Thyroid gland (tissue), 4 donors: ENCODE measurements at regions not wholly inside any gene's neighbourhood (a gene's known extent, or its start where the extent isn't known, plus 50 kb on each side); places are given as distances from the start of the nearest gene placed in this dataset.

ENCODE experiments used
- POLR2A ChIP-seq, 2 donors: fragments of 450-650 bp; IDR thresholded peaks; one replicate each; pipeline ENCODE4 v1.6.1; 2017; ENCODE audit warnings: antibody characterized with exemption in 2 of 2, mild to moderate bottlenecking in 2 of 2, moderate library complexity in 1 of 2
- TF ChIP-seq, protein P1 (sequence below), 6 experiments: fragments of 200-600 bp in 3 of 6; fragments of 450-650 bp in 3 of 6; sonication (generic) in 3 of 6; IDR thresholded peaks; one replicate each; pipeline ENCODE4 v1.5.1; 2016 to 2019; ENCODE audit warnings: antibody characterized with exemption in 6 of 6, mild to moderate bottlenecking in 2 of 6, inconsistent platforms in 1 of 6, moderate library complexity in 1 of 6

DNA sequence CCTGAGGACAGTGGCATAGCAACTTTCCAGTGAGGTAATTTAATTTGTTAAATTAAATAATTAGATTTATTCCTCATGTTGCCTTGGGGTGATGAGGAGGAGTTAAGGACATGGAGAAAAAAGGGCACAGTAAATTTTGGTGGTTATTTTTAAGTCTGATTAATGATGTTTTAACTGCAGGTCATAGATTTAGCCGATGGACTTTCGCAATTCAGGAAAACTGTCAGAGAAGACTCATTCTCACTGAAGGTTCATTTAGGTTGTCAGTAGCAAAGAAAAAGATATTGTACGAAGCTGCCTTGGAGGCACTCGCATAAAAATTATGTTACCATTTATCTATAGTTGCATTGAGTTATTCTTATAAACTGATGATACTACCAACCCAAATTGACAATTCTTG is 164.2 kb upstream of the PITX2 start:
- TF ChIP-seq POLR2A (IDR thresholded peaks at IDR 0.05) = no peak
- TF ChIP-seq, protein P1, sequence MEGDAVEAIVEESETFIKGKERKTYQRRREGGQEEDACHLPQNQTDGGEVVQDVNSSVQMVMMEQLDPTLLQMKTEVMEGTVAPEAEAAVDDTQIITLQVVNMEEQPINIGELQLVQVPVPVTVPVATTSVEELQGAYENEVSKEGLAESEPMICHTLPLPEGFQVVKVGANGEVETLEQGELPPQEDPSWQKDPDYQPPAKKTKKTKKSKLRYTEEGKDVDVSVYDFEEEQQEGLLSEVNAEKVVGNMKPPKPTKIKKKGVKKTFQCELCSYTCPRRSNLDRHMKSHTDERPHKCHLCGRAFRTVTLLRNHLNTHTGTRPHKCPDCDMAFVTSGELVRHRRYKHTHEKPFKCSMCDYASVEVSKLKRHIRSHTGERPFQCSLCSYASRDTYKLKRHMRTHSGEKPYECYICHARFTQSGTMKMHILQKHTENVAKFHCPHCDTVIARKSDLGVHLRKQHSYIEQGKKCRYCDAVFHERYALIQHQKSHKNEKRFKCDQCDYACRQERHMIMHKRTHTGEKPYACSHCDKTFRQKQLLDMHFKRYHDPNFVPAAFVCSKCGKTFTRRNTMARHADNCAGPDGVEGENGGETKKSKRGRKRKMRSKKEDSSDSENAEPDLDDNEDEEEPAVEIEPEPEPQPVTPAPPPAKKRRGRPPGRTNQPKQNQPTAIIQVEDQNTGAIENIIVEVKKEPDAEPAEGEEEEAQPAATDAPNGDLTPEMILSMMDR (IDR thresholded peaks at IDR 0.05) = no peak
